ENCODE measurements at regions not wholly inside any gene's neighbourhood (a gene's known extent, or its start where the extent isn't known, plus 50 kb on each side); places are given as distances from the start of the nearest gene placed in this dataset.
"Not testable (repeated sequence)": the region's sequence is repeated elsewhere in the genome, so short reads cannot be mapped to it uniquely, and the experiment has no call there.

- no peak for DNase-seq (ENCODE audit: low read depth in 4 of 4, low spot score in 3 of 4)
Observed at GRCh38 chr15:69552057-69552815, 99.6 kb downstream of the RPLP1 start.

- no peak for DNase-seq (ENCODE audit: low read depth in 4 of 4, low spot score in 3 of 4)
Observed at GRCh38 chr15:69553686-69554085, 101.1 kb downstream of the RPLP1 start.

GRCh38 chr15:69554279-69554961, 101.8 kb downstream of the RPLP1 start:
- DNase-seq (ENCODE audit: low read depth in 4 of 4, low spot score in 3 of 4) = no peak

GRCh38 chr15:69555080-69555479, 102.5 kb downstream of the RPLP1 start:
- no peak for DNase-seq (ENCODE audit: low read depth in 4 of 4, low spot score in 3 of 4)

- no peak for DNase-seq (ENCODE audit: low read depth in 4 of 4, low spot score in 3 of 4)
Observed at GRCh38 chr15:69556344-69556743, 103.7 kb downstream of the RPLP1 start.

GRCh38 chr15:69557020-69557706, 104.5 kb downstream of the RPLP1 start:
- DNase-seq (ENCODE audit: low read depth in 4 of 4, low spot score in 3 of 4) = peak in 3 of 4 donors; percentile 45 to 64 (median 62)

GRCh38 chr15:69557707-69558409, 105.2 kb downstream of the RPLP1 start:
- no peak for DNase-seq (ENCODE audit: low read depth in 4 of 4, low spot score in 3 of 4)

- no peak for DNase-seq (ENCODE audit: low read depth in 4 of 4, low spot score in 3 of 4)
Observed at GRCh38 chr15:69559440-69560190, 107.0 kb downstream of the RPLP1 start.

- DNase-seq (ENCODE audit: low read depth in 4 of 4, low spot score in 3 of 4) = no peak
Observed at GRCh38 chr15:69561071-69561784, 108.6 kb downstream of the RPLP1 start.

GRCh38 chr15:69562116-69562515, 109.5 kb downstream of the RPLP1 start:
- no peak for DNase-seq (ENCODE audit: low read depth in 4 of 4, low spot score in 3 of 4)

GRCh38 chr15:69562564-69562963, 109.9 kb downstream of the RPLP1 start:
- no peak for DNase-seq (ENCODE audit: low read depth in 4 of 4, low spot score in 3 of 4)

- no peak for DNase-seq (ENCODE audit: low read depth in 4 of 4, low spot score in 3 of 4)
Observed at GRCh38 chr15:69565066-69565655, 112.5 kb downstream of the RPLP1 start.

- not testable (repeated sequence) for DNase-seq (ENCODE audit: low read depth in 4 of 4, low spot score in 3 of 4)
Observed at GRCh38 chr15:69567238-69567760, 114.7 kb downstream of the RPLP1 start.

GRCh38 chr15:69568173-69569009, 115.8 kb downstream of the RPLP1 start:
- DNase-seq (ENCODE audit: low read depth in 4 of 4, low spot score in 3 of 4) = no peak

- DNase-seq (ENCODE audit: low read depth in 4 of 4, low spot score in 3 of 4) = no peak
Observed at GRCh38 chr15:69570454-69570853, 117.8 kb downstream of the RPLP1 start.

- DNase-seq (ENCODE audit: low read depth in 4 of 4, low spot score in 3 of 4) = no peak
Observed at GRCh38 chr15:69570997-69571396, 118.4 kb downstream of the RPLP1 start.

GRCh38 chr15:69573278-69573677, 120.7 kb downstream of the RPLP1 start:
- DNase-seq (ENCODE audit: low read depth in 4 of 4, low spot score in 3 of 4) = not testable (repeated sequence)

GRCh38 chr15:69573815-69574475, 121.3 kb downstream of the RPLP1 start:
- DNase-seq (ENCODE audit: low read depth in 4 of 4, low spot score in 3 of 4) = no peak

Measured in left renal pelvis (tissue), 4 donors.